H9 (cell line): ENCODE measurements at regions not wholly inside any gene's neighbourhood (a gene's known extent, or its start where the extent isn't known, plus 50 kb on each side); places are given as distances from the start of the nearest gene placed in this dataset.
A peak's percentile ranks its signal among the peaks of the same experiment; 100 is the strongest.

Source experiments
- DNase-seq: peaks from one replicate; pipeline ENCODE4 v3.0.0-alpha.2; 2017
- H2AFZ ChIP-seq: one replicate; pipeline ENCODE4 v1.6.1; 2013; ENCODE audit warnings: mild to moderate bottlenecking, low read length, control low read depth, moderate library complexity
- H2AK5ac ChIP-seq: 2 replicates; pipeline ENCODE4 v1.6.1; 2013; ENCODE audit warnings: low read length, control low read depth, mixed read lengths; ENCODE audit not compliant: insufficient read length
- H2BK120ac ChIP-seq: one replicate; pipeline ENCODE4 v1.6.1; 2013; ENCODE audit warnings: low read depth, mild to moderate bottlenecking, low read length, control low read depth, inconsistent platforms; ENCODE audit not compliant: poor library complexity, severe bottlenecking
- H2BK12ac ChIP-seq: 2 replicates; pipeline ENCODE4 v1.6.1; 2013; ENCODE audit warnings: low read length, control low read depth, mixed read lengths, low read depth; ENCODE audit not compliant: insufficient read length
- H2BK15ac ChIP-seq: 2 replicates; pipeline ENCODE4 v1.6.1; 2013; ENCODE audit warnings: low read depth, low read length, control low read depth
- H2BK20ac ChIP-seq: one replicate; pipeline ENCODE4 v1.6.1; 2013; ENCODE audit warnings: low read depth, mild to moderate bottlenecking, low read length, control low read depth, inconsistent platforms; ENCODE audit not compliant: poor library complexity, severe bottlenecking
- H2BK5ac ChIP-seq: 2 replicates; pipeline ENCODE4 v1.6.1; 2013; ENCODE audit warnings: low read length, control low read depth, mixed read lengths; ENCODE audit not compliant: insufficient read length
- H3K14ac ChIP-seq: 2 replicates; pipeline ENCODE4 v1.6.1; 2013; ENCODE audit warnings: low read length, control low read depth; ENCODE audit not compliant: insufficient read depth
- H3K18ac ChIP-seq: 2 replicates; pipeline ENCODE4 v1.6.1; 2013; ENCODE audit warnings: low read depth, mild to moderate bottlenecking, mixed read lengths, low read length, control low read depth; ENCODE audit not compliant: insufficient read length
- H3K23ac ChIP-seq: 2 replicates; pipeline ENCODE4 v1.6.1; 2013; ENCODE audit warnings: low read length, control low read depth, mixed read lengths, low read depth; ENCODE audit not compliant: insufficient read length
- H3K23me2 ChIP-seq: 2 replicates; pipeline ENCODE4 v1.6.1; 2013; ENCODE audit warnings: low read depth, mild to moderate bottlenecking, mixed read lengths, low read length, control low read depth; ENCODE audit not compliant: insufficient read length, poor library complexity, severe bottlenecking
- H3K27ac ChIP-seq: 2 replicates; pipeline ENCODE4 v1.5.1; 2013; ENCODE audit warnings: low read length, control low read depth, mixed read lengths, low read depth; ENCODE audit not compliant: insufficient read length
- H3K27me3 ChIP-seq: 2 replicates; pipeline ENCODE4 v1.6.1; 2013; ENCODE audit warnings: low read length, control low read depth, inconsistent platforms; ENCODE audit not compliant: insufficient read depth
- H3K4ac ChIP-seq: 2 replicates; pipeline ENCODE4 v1.6.1; 2013; ENCODE audit warnings: low read depth, mild to moderate bottlenecking, control low read depth, inconsistent platforms, low read length, moderate library complexity
- H3K4me1 ChIP-seq: 2 replicates; pipeline ENCODE4 v1.6.1; 2013; ENCODE audit warnings: low read length, control low read depth, inconsistent platforms; ENCODE audit not compliant: insufficient read depth
- H3K4me2 ChIP-seq: 2 replicates; pipeline ENCODE4 v1.6.1; 2013; ENCODE audit warnings: low read length, control low read depth, mixed read lengths; ENCODE audit not compliant: insufficient read length, insufficient read depth
- H3K56ac ChIP-seq: 2 replicates; pipeline ENCODE4 v1.6.1; 2013; ENCODE audit warnings: low read depth, mild to moderate bottlenecking, mixed read lengths, low read length, control low read depth; ENCODE audit not compliant: insufficient read length
- H3K79me1 ChIP-seq: 2 replicates; pipeline ENCODE4 v1.6.1; 2013; ENCODE audit warnings: low read depth, mild to moderate bottlenecking, moderate library complexity, low read length, control low read depth, inconsistent platforms; ENCODE audit not compliant: insufficient read depth, poor library complexity, severe bottlenecking
- H3K79me2 ChIP-seq: 2 replicates; pipeline ENCODE4 v1.6.1; 2013; ENCODE audit warnings: low read length, control low read depth, inconsistent platforms; ENCODE audit not compliant: insufficient read depth
- H3K9ac ChIP-seq: 2 replicates; pipeline ENCODE4 v1.6.1; 2013; ENCODE audit warnings: low read length, control low read depth, mixed read lengths; ENCODE audit not compliant: insufficient read length; ENCODE audit errors: extremely low read depth
- H3K9me3 ChIP-seq: one replicate; pipeline ENCODE4 v1.6.1; 2013; ENCODE audit warnings: low read depth, low read length, inconsistent platforms; ENCODE audit not compliant: control insufficient read depth
- H3T11ph ChIP-seq: one replicate; pipeline ENCODE4 v1.6.1; 2013; ENCODE audit warnings: mild to moderate bottlenecking, low read length, control low read depth, inconsistent platforms
- H4K20me1 ChIP-seq: one replicate; pipeline ENCODE4 v1.6.1; 2013; ENCODE audit not compliant: control insufficient read depth, insufficient read length, insufficient read depth
- H4K5ac ChIP-seq: 2 replicates; pipeline ENCODE4 v1.6.1; 2013; ENCODE audit warnings: low read depth, mild to moderate bottlenecking, mixed read lengths, low read length, control low read depth; ENCODE audit not compliant: insufficient read length
- H4K8ac ChIP-seq: replicated peaks from 2 replicates; pipeline ENCODE4 v1.6.1; 2013; ENCODE audit warnings: low read length, control low read depth, mixed read lengths, low read depth; ENCODE audit not compliant: insufficient read length
- H4K91ac ChIP-seq: 2 replicates; pipeline ENCODE4 v1.6.1; 2013; ENCODE audit warnings: low read depth, mild to moderate bottlenecking, moderate library complexity, mixed read lengths, low read length, control low read depth; ENCODE audit not compliant: insufficient read length
- H3K27ac Mint-ChIP-seq, 3 experiments: 2 replicates in 2 of 3; 3 replicates in 1 of 3; pipeline ENCODE4 v1.8.0; 2020 to 2021; ENCODE audit warnings: mixed read lengths in 3 of 3, mild to moderate bottlenecking in 1 of 3, moderate library complexity in 1 of 3
- H3K27me3 Mint-ChIP-seq: 2 replicates; pipeline ENCODE4 v1.8.0; 2021; ENCODE audit warnings: low read depth, mild to moderate bottlenecking, moderate library complexity, mixed read lengths
- H3K36me3 Mint-ChIP-seq, 3 experiments: 2 replicates in 2 of 3; 3 replicates in 1 of 3; pipeline ENCODE4 v1.8.0; 2020 to 2021; ENCODE audit warnings: low read depth in 3 of 3, mixed read lengths in 3 of 3; ENCODE audit not compliant: insufficient read depth in 1 of 3
- H3K4me1 Mint-ChIP-seq, 2 experiments: 2 replicates each; pipeline ENCODE4 v1.8.0; 2020; ENCODE audit warnings: mixed read lengths in 2 of 2
- H3K4me3 Mint-ChIP-seq, 2 experiments: 2 replicates in 1 of 2; 3 replicates in 1 of 2; pipeline ENCODE4 v1.8.0; 2020 to 2021; ENCODE audit warnings: mild to moderate bottlenecking in 2 of 2, mixed read lengths in 2 of 2, moderate library complexity in 1 of 2
- H3K9me3 Mint-ChIP-seq, 2 experiments: 2 replicates in 1 of 2; 3 replicates in 1 of 2; pipeline ENCODE4 v1.8.0; 2020; ENCODE audit warnings: mild to moderate bottlenecking in 2 of 2, mixed read lengths in 2 of 2, moderate library complexity in 1 of 2
- WGBS: extraction: QIAGEN DNeasy Blood & Tissue Kit; methylation state at CpG from one replicate; pipeline ENCODE4 v1.1.7; 2013; ENCODE audit warnings: missing lambda C conversion rate, low lambda C conversion rate, mixed read lengths; ENCODE audit not compliant: insufficient read length; ENCODE audit errors: extremely low coverage; 5-methylcytosine and 5-hydroxymethylcytosine counted together
- TF ChIP-seq, protein P1 (sequence below): fragments of 200-600 bp; sonication (generic); conservative IDR thresholded peaks from 3 replicates; pipeline ENCODE4 v1.8.0; 2021; ENCODE audit warnings: antibody characterized with exemption, mild to moderate bottlenecking

DNA sequence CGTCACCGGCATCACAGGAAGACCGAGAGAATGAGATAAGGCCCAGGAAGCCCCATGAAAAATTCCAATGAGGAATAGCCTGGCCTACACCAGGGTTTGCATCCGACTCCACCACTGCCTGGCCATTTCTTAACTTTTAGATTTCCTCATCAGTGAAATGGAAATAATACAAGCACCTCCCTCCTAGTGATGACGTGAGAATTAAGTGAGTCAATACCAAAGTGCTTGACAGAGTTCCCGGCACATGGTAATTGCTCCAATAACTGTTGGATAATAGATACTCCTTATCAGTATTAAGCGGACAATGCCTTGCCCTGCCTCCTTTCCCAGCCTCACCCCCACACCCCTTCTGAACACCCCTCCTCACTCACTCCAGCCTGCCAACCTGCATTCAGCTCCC lies 105.4 kb downstream of the TLE3 start:
- no peak overlapping the region for H3K4ac ChIP-seq
- H3K4me2 ChIP-seq, result no peak overlapping the region
- H3K79me2 ChIP-seq, result no peaks in the 10 kb centered on the region
- Mint-ChIP-seq H3K9me3 (no peaks in the 10 kb centered on the region), H3K36me3 (no peaks in the 10 kb centered on the region), H3K27ac (peak overlapping the region in 1 of 3 experiments; percentile 28; a peak in 1 of 7 replicates), H3K4me1 (peaks cover 18 to 44% of the 10 kb centered on the region in 2 experiments), H3K27me3 (peaks cover 8% of the 10 kb centered on the region), H3K4me3 (no peak overlapping the region)
- H2BK15ac ChIP-seq, result no peak overlapping the region
- no peak overlapping the region for H2AK5ac ChIP-seq
- H3K9ac ChIP-seq, result no peak overlapping the region
- H3K18ac ChIP-seq, result no peak overlapping the region
- no peak overlapping the region for H2AFZ ChIP-seq
- H4K91ac ChIP-seq, result no peak overlapping the region
- H2BK12ac ChIP-seq, result no peak overlapping the region
- no peak overlapping the region for H3K14ac ChIP-seq
- H2BK20ac ChIP-seq, result no peak overlapping the region
- no peak overlapping the region for H3K27ac ChIP-seq
- peaks cover 3% of the 10 kb centered on the region; the same call in 1 of the 2 replicates for H3K4me1 ChIP-seq
- H3K79me1 ChIP-seq, result no peaks in the 10 kb centered on the region
- no peak overlapping the region for H3K56ac ChIP-seq
- no peak overlapping the region for H4K8ac ChIP-seq
- TF ChIP-seq, protein P1, sequence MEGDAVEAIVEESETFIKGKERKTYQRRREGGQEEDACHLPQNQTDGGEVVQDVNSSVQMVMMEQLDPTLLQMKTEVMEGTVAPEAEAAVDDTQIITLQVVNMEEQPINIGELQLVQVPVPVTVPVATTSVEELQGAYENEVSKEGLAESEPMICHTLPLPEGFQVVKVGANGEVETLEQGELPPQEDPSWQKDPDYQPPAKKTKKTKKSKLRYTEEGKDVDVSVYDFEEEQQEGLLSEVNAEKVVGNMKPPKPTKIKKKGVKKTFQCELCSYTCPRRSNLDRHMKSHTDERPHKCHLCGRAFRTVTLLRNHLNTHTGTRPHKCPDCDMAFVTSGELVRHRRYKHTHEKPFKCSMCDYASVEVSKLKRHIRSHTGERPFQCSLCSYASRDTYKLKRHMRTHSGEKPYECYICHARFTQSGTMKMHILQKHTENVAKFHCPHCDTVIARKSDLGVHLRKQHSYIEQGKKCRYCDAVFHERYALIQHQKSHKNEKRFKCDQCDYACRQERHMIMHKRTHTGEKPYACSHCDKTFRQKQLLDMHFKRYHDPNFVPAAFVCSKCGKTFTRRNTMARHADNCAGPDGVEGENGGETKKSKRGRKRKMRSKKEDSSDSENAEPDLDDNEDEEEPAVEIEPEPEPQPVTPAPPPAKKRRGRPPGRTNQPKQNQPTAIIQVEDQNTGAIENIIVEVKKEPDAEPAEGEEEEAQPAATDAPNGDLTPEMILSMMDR, result no peak
- no peak overlapping the region for H3K23ac ChIP-seq
- no peaks in the 10 kb centered on the region for H3K27me3 ChIP-seq
- no CpG with 5 or more reads among the region's 7 CpGs for WGBS
- no peak overlapping the region for H2BK120ac ChIP-seq
- no peaks in the 10 kb centered on the region for H3K23me2 ChIP-seq
- no peaks in the 10 kb centered on the region for H3K9me3 ChIP-seq
- no peak overlapping the region for H4K5ac ChIP-seq
- no peak for DNase-seq
- H2BK5ac ChIP-seq, result no peak overlapping the region
- no peaks in the 10 kb centered on the region for H4K20me1 ChIP-seq
- H3T11ph ChIP-seq, result no peak overlapping the region
